ENCODE measurements at regions not wholly inside any gene's neighbourhood (a gene's known extent, or its start where the extent isn't known, plus 50 kb on each side); places are given as distances from the start of the nearest gene placed in this dataset.

DNA sequence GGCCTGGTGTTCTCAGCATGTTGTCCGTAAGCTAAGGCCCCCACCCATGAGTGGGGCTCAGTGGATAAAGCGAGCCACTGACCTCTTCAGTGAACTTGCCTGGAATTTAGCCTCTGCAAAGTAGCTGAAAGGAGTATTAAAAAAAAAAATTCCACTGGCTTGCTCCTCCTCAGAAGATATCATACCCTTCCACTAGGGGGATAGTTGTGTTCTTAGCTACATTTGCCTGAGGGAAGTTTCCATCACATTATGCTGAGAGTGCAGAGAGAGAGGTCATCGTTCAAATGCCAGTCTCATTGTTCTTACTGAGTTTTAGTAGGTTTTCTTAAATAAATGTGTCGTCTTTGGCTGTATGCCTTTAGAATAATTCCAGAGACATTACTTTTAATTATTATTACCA is 879.7 kb downstream of the JRKL start:
- no peak overlapping the region for H2AK9ac ChIP-seq (replicated peaks; ENCODE audit: low read depth, low read length, poor library complexity)
- H3K27ac ChIP-seq (ENCODE audit: insufficient read depth, low read length) = no peak overlapping the region
- H2BK20ac ChIP-seq (ENCODE audit: low read depth, low read length) = no peak overlapping the region
- no peak overlapping the region for H3K4me2 ChIP-seq (ENCODE audit: low read depth, low read length)
- no peak for TF ChIP-seq CHD1 (IDR thresholded peaks at IDR 0.05; ENCODE audit: low read depth, low read length)
- no peak for TF ChIP-seq CTCF (conservative IDR thresholded peaks at IDR 0.05; ENCODE audit: low read depth, low read length)
- no peak for TF ChIP-seq MAZ (IDR thresholded peaks at IDR 0.05; ENCODE audit: borderline replicate concordance, low read depth, low read length)
- TF ChIP-seq POLR2A (IDR thresholded peaks at IDR 0.05; ENCODE audit: low read depth, low read length) = no peak
- no peak for TF ChIP-seq MAFK (IDR thresholded peaks at IDR 0.05; ENCODE audit: low read depth, low read length)
- TF ChIP-seq NFE2L2 (IDR thresholded peaks at IDR 0.05; ENCODE audit: low read depth, low read length) = no peak
- TF ChIP-seq MXI1 (IDR thresholded peaks at IDR 0.05; ENCODE audit: borderline replicate concordance, low read depth, low read length) = no peak
- no peak for TF ChIP-seq FOS (IDR thresholded peaks at IDR 0.05; ENCODE audit: low read depth, low read length)
- no peak for TF ChIP-seq RCOR1 (IDR thresholded peaks at IDR 0.05; ENCODE audit: insufficient replicate concordance, low read length)
- H4K8ac ChIP-seq (ENCODE audit: low read depth in 2 of 2, low read length in 2 of 2) = no peak overlapping the region
- no TSS peak for BruUV-seq (replicated peaks)
- no peaks in the 10 kb centered on the region for H3K27me3 ChIP-seq (ENCODE audit: control insufficient read depth, insufficient read depth, low read length)
- H3K14ac ChIP-seq (replicated peaks; ENCODE audit: low read depth, low read length) = no peak overlapping the region
- no peak overlapping the region for H4K5ac ChIP-seq (ENCODE audit: low read depth, low read length)
- no peak overlapping the region for H3K4me3 ChIP-seq (ENCODE audit: insufficient read depth, low read depth, low read length)
- H2BK120ac ChIP-seq (ENCODE audit: low read depth, low read length) = no peak overlapping the region
- POLR2A ChIA-PET (ENCODE audit: unreplicated experiment) = no interaction called here
- H3K4ac ChIP-seq (ENCODE audit: low read depth, low read length) = no peak overlapping the region
- no peak overlapping the region for H3K18ac ChIP-seq (ENCODE audit: low read depth, low read length)
- no peaks in the 10 kb centered on the region for H4K20me1 ChIP-seq (ENCODE audit: insufficient read depth, low read length)
- no peak for DNase-seq
- H4K91ac ChIP-seq (ENCODE audit: insufficient read depth, low read depth, low read length) = no peak overlapping the region
- H2BK15ac ChIP-seq (ENCODE audit: low read depth, low read length) = no peak overlapping the region
- H3K9ac ChIP-seq (ENCODE audit: low read depth, low read length) = no peak overlapping the region
- no peak overlapping the region for H2BK5ac ChIP-seq (ENCODE audit: low read depth, low read length, poor library complexity, severe bottlenecking)
- H3K79me1 ChIP-seq (ENCODE audit: low read depth in 1 of 2, low read length in 2 of 2) = no peaks in the 10 kb centered on the region
- H3K36me3 ChIP-seq (ENCODE audit: control insufficient read depth, insufficient read depth, low read length) = no peaks in the 10 kb centered on the region
- H3K9me3 ChIP-seq (ENCODE audit: control insufficient read depth, insufficient read depth, low read length) = peaks cover 12% of the 10 kb centered on the region
- no peak overlapping the region for H2AK5ac ChIP-seq (ENCODE audit: low read depth, low read length)
- no peaks in the 10 kb centered on the region for H3K9me1 ChIP-seq (ENCODE audit: insufficient read depth, low read length)
- dilution Hi-C loops (cut with HindIII; ENCODE audit: low sequenced_read_pairs, unreplicated experiment) = no loop called here
- in situ Hi-C loops (cut with MboI; ENCODE audit: low sequenced_read_pairs) = no loop called here
- no peak overlapping the region for H3K23ac ChIP-seq (ENCODE audit: low read depth, low read length)
- intact Hi-C loops (cut with micrococcal nuclease) = no loop called here
- H3K56ac ChIP-seq (ENCODE audit: extremely low read depth, insufficient read depth, low read length) = no peak overlapping the region
- no CpG with 5 or more reads among the region's 4 CpGs for WGBS, 2 experiments (ENCODE audit: extremely low coverage in 2 of 2, insufficient read length in 1 of 2)
- H2AFZ ChIP-seq (replicated peaks; ENCODE audit: low read length, poor library complexity) = no peak overlapping the region
- ATAC-seq (ENCODE audit: low read depth) = no peak
- CTCF ChIA-PET = no interaction called here
- no peaks in the 10 kb centered on the region for H3K4me1 ChIP-seq (ENCODE audit: control insufficient read depth, insufficient read depth, low read length)

Measured in IMR-90 (cell line).